ENCODE measurements at regions not wholly inside any gene's neighbourhood (a gene's known extent, or its start where the extent isn't known, plus 50 kb on each side); places are given as distances from the start of the nearest gene placed in this dataset.

DNA sequence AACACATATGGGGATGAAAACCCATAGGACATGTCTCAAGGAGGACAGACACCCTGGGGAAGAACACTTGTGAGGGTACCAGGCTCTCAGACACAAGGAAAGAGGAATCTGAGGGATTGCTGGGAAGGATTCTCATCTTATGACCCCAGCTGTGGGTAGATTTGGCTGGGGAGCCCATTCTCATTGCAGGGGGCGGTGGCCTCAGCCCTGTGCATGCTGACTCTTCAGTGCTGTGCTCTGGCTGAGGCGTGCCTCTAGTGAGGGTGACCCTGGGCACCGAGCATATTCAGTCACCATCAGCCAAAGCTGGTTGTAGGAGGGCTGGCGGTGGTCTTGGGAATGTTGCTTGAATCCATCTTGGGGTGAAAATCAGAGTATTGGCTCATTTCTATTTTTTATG is 140.7 kb downstream of the TM9SF2 start:
- TF ChIP-seq, protein P1, sequence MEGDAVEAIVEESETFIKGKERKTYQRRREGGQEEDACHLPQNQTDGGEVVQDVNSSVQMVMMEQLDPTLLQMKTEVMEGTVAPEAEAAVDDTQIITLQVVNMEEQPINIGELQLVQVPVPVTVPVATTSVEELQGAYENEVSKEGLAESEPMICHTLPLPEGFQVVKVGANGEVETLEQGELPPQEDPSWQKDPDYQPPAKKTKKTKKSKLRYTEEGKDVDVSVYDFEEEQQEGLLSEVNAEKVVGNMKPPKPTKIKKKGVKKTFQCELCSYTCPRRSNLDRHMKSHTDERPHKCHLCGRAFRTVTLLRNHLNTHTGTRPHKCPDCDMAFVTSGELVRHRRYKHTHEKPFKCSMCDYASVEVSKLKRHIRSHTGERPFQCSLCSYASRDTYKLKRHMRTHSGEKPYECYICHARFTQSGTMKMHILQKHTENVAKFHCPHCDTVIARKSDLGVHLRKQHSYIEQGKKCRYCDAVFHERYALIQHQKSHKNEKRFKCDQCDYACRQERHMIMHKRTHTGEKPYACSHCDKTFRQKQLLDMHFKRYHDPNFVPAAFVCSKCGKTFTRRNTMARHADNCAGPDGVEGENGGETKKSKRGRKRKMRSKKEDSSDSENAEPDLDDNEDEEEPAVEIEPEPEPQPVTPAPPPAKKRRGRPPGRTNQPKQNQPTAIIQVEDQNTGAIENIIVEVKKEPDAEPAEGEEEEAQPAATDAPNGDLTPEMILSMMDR (IDR thresholded peaks at IDR 0.05; ENCODE audit: control extremely low read depth in 1 of 3, insufficient read depth in 1 of 3, low read depth in 1 of 3, low read length in 3 of 3), result no peak
- TF ChIP-seq GABPA (IDR thresholded peaks at IDR 0.05; ENCODE audit: borderline replicate concordance, insufficient read depth, low read length) (no peak), ZNF274 (IDR thresholded peaks at IDR 0.05; ENCODE audit: borderline replicate concordance, extremely low read depth, low read length) (no peak), JUN (IDR thresholded peaks at IDR 0.05; ENCODE audit: low read depth, low read length) (no peak), CEBPB (IDR thresholded peaks at IDR 0.05; ENCODE audit: low read depth, low read length) (no peak)
- TF ChIP-seq, protein P2, sequence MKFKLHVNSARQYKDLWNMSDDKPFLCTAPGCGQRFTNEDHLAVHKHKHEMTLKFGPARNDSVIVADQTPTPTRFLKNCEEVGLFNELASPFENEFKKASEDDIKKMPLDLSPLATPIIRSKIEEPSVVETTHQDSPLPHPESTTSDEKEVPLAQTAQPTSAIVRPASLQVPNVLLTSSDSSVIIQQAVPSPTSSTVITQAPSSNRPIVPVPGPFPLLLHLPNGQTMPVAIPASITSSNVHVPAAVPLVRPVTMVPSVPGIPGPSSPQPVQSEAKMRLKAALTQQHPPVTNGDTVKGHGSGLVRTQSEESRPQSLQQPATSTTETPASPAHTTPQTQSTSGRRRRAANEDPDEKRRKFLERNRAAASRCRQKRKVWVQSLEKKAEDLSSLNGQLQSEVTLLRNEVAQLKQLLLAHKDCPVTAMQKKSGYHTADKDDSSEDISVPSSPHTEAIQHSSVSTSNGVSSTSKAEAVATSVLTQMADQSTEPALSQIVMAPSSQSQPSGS (IDR thresholded peaks at IDR 0.05; ENCODE audit: low read length), result no peak

Measured in H1 (cell line).